HS-27A (cell line): ENCODE measurements at regions not wholly inside any gene's neighbourhood (a gene's known extent, or its start where the extent isn't known, plus 50 kb on each side); places are given as distances from the start of the nearest gene placed in this dataset.

Experiments used
- DNase-seq: peaks from one replicate; pipeline ENCODE4 v3.0.0-alpha.2; 2012; ENCODE audit warnings: low read depth, missing footprints

GRCh38 chr2:105450471-105450870 is 51.6 kb upstream of the FHL2 start:
- DNase-seq, result no peak

GRCh38 chr2:105449076-105449475 is 50.2 kb upstream of the FHL2 start:
- DNase-seq, result no peak
